Muscle of leg (tissue), 3 donors: ENCODE measurements at regions not wholly inside any gene's neighbourhood (a gene's known extent, or its start where the extent isn't known, plus 50 kb on each side); places are given as distances from the start of the nearest gene placed in this dataset.

Experiments
- DNase-seq: peaks from one replicate; pipeline ENCODE4 v3.0.0; 2013
- H3K27ac ChIP-seq: one replicate; pipeline ENCODE4 v1.5.1; 2013; ENCODE audit warnings: mild to moderate bottlenecking, low read length, control low read depth
- H3K27me3 ChIP-seq: one replicate; pipeline ENCODE4 v1.6.1; 2013; ENCODE audit warnings: low read length; ENCODE audit not compliant: control insufficient read depth, insufficient read depth
- H3K36me3 ChIP-seq: one replicate; pipeline ENCODE4 v1.6.1; 2013; ENCODE audit warnings: low read length; ENCODE audit not compliant: control insufficient read depth, insufficient read depth
- H3K4me1 ChIP-seq: one replicate; pipeline ENCODE4 v1.6.1; 2013; ENCODE audit warnings: low read length; ENCODE audit not compliant: control insufficient read depth, insufficient read depth
- H3K4me3 ChIP-seq: one replicate; pipeline ENCODE4 v1.5.1; 2013; ENCODE audit warnings: low read length, control low read depth
- H3K9me3 ChIP-seq: replicated peaks from 2 replicates; pipeline ENCODE4 v1.6.1; 2013; ENCODE audit warnings: low read depth, low read length; ENCODE audit not compliant: control insufficient read depth
- WGBS: methylation state at CpG from one replicate; pipeline ENCODE4 v1.1.5; 2013; ENCODE audit warnings: missing lambda C conversion rate; ENCODE audit not compliant: insufficient coverage; 5-methylcytosine and 5-hydroxymethylcytosine counted together

DNA sequence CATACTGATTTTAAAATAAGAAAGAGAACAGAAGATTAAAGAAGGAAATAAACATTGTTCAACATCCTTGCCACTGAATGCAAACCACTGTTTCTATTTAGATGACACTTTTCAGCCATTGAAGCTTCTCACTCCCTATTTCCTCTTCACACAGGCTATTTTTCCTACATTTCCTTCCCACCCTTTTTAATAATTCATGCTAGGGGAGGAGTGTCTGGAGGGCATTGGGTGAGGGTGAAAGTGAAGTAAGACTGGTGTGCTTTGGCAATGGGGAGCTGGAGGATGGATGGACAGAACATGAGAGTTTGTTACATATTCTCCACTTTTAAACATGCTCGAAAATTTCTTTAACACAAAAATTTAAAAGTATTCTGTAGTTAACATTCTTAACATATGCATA lies 168.8 kb upstream of the GLI3 start:
- Histone ChIP-seq H3K27me3 (no peaks in the 10 kb centered on the region), H3K36me3 (no peaks in the 10 kb centered on the region), H3K9me3 (no peaks in the 10 kb centered on the region), H3K4me3 (no peak overlapping the region), H3K27ac (no peak overlapping the region), H3K4me1 (peaks cover 4% of the 10 kb centered on the region)
- DNase-seq: no peak
- WGBS: no CpG with 5 or more reads among the region's 1 CpG

DNA sequence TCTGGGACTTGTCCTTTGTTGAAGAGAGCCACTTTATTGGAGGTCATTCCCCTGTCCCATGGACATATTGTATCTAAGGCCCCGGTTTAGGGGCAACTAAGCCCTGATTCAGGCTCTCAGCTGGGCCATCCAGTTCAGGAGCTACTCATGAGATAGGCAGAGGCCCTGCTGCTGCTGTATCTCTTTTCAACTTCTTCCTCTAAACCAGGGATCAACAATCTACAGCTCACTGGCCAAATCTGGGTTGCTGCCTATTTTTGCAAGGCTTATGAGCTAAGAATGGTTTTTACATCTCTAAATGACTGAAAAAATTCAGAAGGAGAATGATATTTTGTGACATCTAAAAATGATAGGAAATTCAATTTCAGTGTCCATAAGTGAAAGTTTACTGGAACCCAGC lies 166.8 kb upstream of the GLI3 start:
- WGBS: 100% methylated on average over 1 of the region's 1 CpG
- Histone ChIP-seq H3K4me1 (peaks cover 4% of the 10 kb centered on the region), H3K9me3 (no peaks in the 10 kb centered on the region), H3K27ac (no peak overlapping the region), H3K27me3 (no peaks in the 10 kb centered on the region), H3K4me3 (no peak overlapping the region), H3K36me3 (no peaks in the 10 kb centered on the region)
- no peak for DNase-seq

DNA sequence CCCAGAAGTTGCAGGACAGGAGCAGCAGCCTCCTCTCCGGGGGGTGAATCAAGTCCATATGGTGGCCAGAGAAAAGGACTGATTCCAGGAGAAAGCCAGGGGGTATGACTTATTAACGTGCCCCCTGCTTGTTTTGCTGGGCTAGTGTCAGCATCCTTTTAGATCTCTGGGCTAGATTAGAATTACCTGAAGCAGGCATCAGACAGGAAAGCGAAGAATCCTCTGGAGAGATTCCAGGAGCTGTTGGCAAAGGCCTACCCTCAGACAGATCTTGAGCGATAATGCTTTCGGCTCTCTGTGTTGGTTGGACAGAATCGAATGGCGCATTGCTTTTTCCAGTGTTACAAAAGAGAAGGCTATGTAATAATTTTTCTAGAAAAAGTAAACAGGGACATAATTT lies 164.0 kb upstream of the GLI3 start:
- no peak overlapping the region for H3K4me3 ChIP-seq
- H3K36me3 ChIP-seq: no peaks in the 10 kb centered on the region
- no peak for DNase-seq
- no peaks in the 10 kb centered on the region for H3K9me3 ChIP-seq
- 80% methylated on average over 4 of the region's 7 CpGs for WGBS
- H3K4me1 ChIP-seq: peaks cover 4% of the 10 kb centered on the region
- no peak overlapping the region for H3K27ac ChIP-seq
- H3K27me3 ChIP-seq: no peaks in the 10 kb centered on the region

DNA sequence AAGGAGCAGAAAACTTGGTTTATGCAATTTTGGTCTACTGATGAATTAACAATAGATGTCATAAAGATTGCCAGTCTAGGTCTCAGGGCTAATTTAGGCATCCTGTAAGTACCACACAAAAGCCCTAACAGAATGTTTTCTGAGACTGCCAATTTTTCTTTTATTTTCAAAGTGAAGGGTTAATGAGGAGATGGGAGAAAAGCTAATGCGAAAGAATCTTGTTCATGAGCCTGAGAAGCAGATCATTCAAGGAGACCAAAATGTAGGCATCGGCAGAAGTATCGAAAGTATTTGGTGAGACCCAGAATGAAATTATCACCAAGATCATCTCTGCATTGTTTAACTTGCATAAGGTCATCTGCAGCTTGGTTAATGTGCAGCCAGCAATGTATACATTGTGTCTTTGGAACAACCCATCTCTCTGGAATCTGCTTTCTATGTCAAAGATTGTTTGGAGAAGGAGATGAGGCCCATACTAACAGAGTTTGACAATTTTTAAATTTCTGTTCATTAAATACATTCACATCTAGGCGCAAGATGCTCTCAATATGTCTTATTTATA lies 163.3 kb upstream of the GLI3 start:
- Histone ChIP-seq H3K36me3 (no peaks in the 10 kb centered on the region), H3K27me3 (no peaks in the 10 kb centered on the region), H3K4me1 (peaks cover 4% of the 10 kb centered on the region), H3K9me3 (no peaks in the 10 kb centered on the region), H3K27ac (no peak overlapping the region), H3K4me3 (no peak overlapping the region)
- DNase-seq: no peak
- WGBS: 100% methylated on average over 2 of the region's 4 CpGs

DNA sequence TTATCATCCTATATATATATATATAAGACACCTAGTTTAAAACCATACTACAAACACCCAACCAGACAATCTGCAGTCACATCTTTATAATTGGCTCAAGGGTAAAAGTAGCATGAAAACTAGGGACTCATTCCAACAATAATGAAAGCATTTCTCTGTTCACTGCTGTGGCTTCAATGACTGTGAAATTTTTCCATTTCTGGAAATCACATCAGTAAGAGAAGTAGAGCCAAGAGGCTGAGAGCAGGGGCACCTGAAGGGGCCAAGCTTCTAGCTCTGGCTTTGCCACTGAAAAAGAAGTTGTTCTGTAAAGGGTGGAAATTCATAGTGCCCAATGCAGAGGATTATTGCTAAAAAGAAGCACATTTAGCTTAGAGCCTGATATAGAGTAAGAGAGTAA lies 158.6 kb upstream of the GLI3 start:
- DNase-seq: peak; percentile 85
- H3K4me1 ChIP-seq: no peaks in the 10 kb centered on the region
- no peaks in the 10 kb centered on the region for H3K36me3 ChIP-seq
- H3K27ac ChIP-seq: no peak overlapping the region
- H3K9me3 ChIP-seq: no peaks in the 10 kb centered on the region
- no peak overlapping the region for H3K4me3 ChIP-seq
- H3K27me3 ChIP-seq: no peaks in the 10 kb centered on the region

DNA sequence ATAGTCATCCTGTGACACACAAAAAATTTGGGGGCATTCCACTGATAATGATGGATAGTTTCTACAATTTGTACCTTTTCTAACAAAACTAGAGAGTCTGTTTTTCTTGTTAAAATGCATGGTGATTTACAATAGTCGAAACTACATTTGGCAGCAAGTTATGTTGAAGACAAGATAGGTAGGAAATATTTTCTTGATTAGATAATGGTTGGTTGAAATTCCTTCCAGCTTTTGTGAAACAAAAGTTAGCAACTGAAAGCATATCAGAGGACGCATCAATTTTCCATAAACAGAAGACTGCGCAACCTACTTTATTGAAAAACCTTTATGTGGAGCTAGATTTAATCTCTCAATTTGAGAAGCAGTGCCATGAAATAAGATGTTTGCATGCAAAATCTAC lies 155.8 kb upstream of the GLI3 start:
- H3K27me3 ChIP-seq: no peaks in the 10 kb centered on the region
- no peak overlapping the region for H3K4me3 ChIP-seq
- no CpG with 5 or more reads among the region's 3 CpGs for WGBS
- no peaks in the 10 kb centered on the region for H3K9me3 ChIP-seq
- H3K4me1 ChIP-seq: no peaks in the 10 kb centered on the region
- H3K36me3 ChIP-seq: no peaks in the 10 kb centered on the region
- no peak overlapping the region for H3K27ac ChIP-seq
- peak; percentile 36 for DNase-seq

DNA sequence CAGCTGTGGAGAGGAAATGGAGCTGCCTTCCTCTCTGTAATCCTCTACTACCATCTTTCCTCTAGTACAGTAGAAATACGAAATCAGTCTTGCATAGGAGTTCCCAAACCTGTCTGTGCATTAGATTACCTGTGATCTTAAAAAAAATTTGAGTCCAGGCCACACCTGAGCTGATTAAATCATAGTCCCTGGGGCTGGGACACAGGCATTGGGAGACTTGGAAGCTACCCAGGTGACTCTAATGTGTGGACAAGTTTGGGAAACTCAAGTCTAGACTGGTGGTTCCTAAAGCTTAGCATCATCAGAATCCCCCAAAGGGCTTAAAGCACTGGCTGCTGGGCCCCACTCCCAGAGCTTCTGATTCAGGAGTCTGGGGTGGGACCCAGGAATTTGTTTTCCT lies 152.7 kb upstream of the GLI3 start:
- WGBS: 40% methylated on average over 1 of the region's 1 CpG
- H3K27ac ChIP-seq: no peak overlapping the region
- no peaks in the 10 kb centered on the region for H3K36me3 ChIP-seq
- H3K4me3 ChIP-seq: no peak overlapping the region
- no peaks in the 10 kb centered on the region for H3K9me3 ChIP-seq
- no peaks in the 10 kb centered on the region for H3K4me1 ChIP-seq
- H3K27me3 ChIP-seq: no peaks in the 10 kb centered on the region
- no peak for DNase-seq

DNA sequence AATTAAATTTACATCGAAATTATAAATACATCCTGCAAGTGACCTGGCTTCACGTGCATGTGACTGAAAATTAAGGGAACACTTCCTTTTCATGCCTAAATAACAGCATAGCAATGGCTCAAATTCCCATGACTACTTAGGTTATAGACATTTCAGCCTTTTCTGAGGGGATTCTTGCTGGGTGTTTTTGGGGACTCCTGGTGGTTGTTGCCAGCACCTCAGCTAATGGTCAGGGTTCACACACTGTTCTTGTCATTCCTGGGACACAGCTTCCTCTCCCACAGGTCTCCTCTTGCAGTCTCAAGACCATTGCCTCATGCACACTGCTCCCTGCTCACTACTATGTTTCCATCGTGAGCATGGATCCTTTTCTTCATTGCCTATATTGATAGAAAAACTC lies 148.9 kb upstream of the GLI3 start:
- H3K27me3 ChIP-seq: no peaks in the 10 kb centered on the region
- H3K27ac ChIP-seq: no peak overlapping the region
- WGBS: 100% methylated on average over 1 of the region's 3 CpGs
- H3K9me3 ChIP-seq: no peaks in the 10 kb centered on the region
- no peak overlapping the region for H3K4me3 ChIP-seq
- no peaks in the 10 kb centered on the region for H3K4me1 ChIP-seq
- DNase-seq: no peak
- H3K36me3 ChIP-seq: no peaks in the 10 kb centered on the region

DNA sequence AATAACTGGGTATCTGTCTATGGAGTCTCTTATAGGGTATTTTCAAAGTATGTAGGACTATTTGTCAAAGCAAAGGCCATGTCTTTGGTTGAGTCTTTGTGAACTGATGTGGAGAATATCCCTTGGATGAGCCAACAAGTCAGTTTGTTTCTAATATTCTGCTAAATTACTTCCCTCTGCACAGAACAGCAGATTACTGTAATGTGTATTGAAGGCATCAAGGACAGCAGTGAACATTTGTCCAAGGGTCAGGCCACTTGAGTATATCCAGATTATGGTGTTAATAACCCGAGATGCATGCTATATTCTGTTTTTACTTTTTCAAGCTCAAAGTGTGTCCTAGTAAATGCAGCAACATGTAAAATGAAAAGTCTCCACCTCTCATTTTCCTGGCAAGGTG lies 144.2 kb upstream of the GLI3 start:
- WGBS: no CpG with 5 or more reads among the region's 1 CpG

DNA sequence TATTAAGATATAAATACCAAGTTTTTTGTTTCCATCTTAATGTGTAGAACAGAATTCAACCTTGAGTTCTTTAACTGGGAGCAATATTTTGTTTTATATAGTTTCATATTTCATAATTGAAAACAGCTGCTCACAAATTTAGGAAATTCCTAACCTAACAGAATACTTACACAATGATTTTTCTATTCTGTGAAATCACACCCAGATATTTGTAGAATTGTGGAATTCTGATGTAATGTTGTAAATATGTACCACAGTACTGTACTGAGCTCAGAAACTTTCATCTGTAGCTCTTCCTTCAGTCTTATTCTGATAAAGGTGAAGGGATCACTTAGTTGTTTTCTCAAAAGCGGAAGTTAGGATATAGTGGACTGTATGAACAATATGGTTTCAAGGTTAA lies 143.4 kb upstream of the GLI3 start:
- Histone ChIP-seq H3K36me3 (no peaks in the 10 kb centered on the region), H3K4me1 (peaks cover 2% of the 10 kb centered on the region), H3K27ac (peak overlapping the region; percentile 69), H3K4me3 (no peak overlapping the region), H3K9me3 (no peaks in the 10 kb centered on the region), H3K27me3 (no peaks in the 10 kb centered on the region)
- no CpG with 5 or more reads among the region's 1 CpG for WGBS
- peak; percentile 83 for DNase-seq

More for the DNA sequence above, 144.2 kb upstream of the GLI3 start:
- H3K27me3 ChIP-seq: no peaks in the 10 kb centered on the region
- H3K9me3 ChIP-seq: no peaks in the 10 kb centered on the region
- H3K4me3 ChIP-seq: no peak overlapping the region
- H3K27ac ChIP-seq: peak overlapping the region; percentile 69
- peaks cover 2% of the 10 kb centered on the region for H3K4me1 ChIP-seq
- DNase-seq: peak; percentile 87
- no peaks in the 10 kb centered on the region for H3K36me3 ChIP-seq

DNA sequence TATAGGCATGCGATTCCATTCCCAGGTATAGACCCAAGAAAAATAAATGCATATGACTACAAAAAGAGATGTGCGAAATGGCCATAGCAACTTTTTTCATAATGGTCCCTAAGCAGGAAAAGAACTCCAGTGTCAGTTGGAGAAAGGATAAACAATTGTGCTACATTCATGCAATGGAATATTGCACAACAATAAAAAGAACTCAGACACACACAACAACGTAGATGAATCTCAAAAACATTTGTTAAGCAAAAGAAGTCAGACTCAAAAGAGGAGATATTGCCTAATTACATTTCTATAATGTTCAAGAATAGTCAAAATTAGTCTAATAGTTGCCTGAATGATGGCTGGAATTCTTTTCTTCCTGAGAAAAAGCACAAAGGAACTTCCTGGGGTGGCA lies 141.1 kb upstream of the GLI3 start:
- Histone ChIP-seq H3K27me3 (no peaks in the 10 kb centered on the region), H3K4me3 (no peak overlapping the region), H3K4me1 (peaks cover 2% of the 10 kb centered on the region), H3K9me3 (peaks cover 2% of the 10 kb centered on the region), H3K27ac (no peak overlapping the region), H3K36me3 (no peaks in the 10 kb centered on the region)
- DNase-seq: no peak
- WGBS: no CpG with 5 or more reads among the region's 3 CpGs
